ENCODE measurements at regions not wholly inside any gene's neighbourhood (a gene's known extent, or its start where the extent isn't known, plus 50 kb on each side); places are given as distances from the start of the nearest gene placed in this dataset.
"Not testable (repeated sequence)": the region's sequence is repeated elsewhere in the genome, so short reads cannot be mapped to it uniquely, and the experiment has no call there.

DNA sequence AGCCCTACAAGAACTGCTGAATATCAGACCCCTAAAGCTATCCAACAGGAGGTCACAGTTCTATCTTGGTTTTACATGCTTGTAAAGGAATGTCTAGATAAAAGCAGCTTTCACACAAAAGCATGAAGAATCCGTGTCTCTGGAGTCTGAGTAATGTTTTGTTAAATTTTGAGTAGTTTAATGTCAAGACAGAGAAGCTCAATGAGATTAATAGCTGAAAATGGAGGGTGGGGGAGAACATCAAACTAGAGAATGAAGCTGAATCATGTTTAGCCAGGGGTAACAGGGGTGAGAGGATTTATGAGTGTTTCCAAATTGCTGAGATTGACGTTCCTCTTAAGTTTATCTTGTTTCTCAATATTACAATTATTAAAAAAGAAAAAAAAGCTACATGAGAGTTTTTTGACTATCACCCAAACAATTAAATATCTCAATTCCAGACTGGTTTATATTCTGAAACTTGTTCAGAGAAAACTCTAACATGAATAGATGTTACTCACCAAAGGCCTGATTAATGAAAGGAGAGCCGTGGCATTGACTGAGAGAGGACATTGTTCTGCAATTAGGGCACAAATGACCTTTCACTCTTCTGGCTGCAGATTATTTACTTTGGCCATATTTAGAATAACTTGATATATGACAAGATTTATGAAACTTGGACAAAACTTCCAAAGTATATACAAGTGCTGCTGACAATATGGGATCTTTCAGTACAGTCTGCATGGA, 266.4 kb upstream of the ETAA1 start:
- no peaks in the 10 kb centered on the region for H3K9me3 Mint-ChIP-seq
- no peak overlapping the region for H3K4me3 Mint-ChIP-seq
- POLR2A ChIA-PET = no interaction called here
- CTCF ChIA-PET = no interaction called here
- no peak for DNase-seq
- no peaks in the 10 kb centered on the region for H3K4me1 Mint-ChIP-seq
- no peak overlapping the region for H3K27ac Mint-ChIP-seq
- H3K27me3 Mint-ChIP-seq = no peaks in the 10 kb centered on the region
- H3K36me3 Mint-ChIP-seq (ENCODE audit: low read depth) = no peaks in the 10 kb centered on the region

DNA sequence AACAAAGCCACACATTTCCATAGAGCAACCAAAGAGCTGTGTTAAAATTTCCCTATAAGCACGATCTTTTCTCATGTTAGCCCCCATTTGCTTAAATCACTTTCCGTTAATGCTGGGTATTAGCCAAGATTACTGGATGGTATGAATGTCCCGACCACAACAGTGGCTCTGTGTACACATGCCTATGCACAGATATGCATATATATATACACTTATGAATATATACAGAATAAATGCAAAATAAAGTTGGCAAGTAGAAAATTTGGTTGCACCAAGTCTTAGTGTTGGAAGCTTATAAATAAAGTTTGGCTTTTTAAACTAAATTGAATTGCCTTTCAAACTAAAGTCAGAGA, 265.9 kb upstream of the ETAA1 start:
- H3K4me1 Mint-ChIP-seq = no peaks in the 10 kb centered on the region
- no peak overlapping the region for H3K4me3 Mint-ChIP-seq
- ChIA-PET POLR2A (no interaction called here), CTCF (no interaction called here)
- no peak overlapping the region for H3K27ac Mint-ChIP-seq
- no peak for DNase-seq
- no peaks in the 10 kb centered on the region for H3K27me3 Mint-ChIP-seq
- no peaks in the 10 kb centered on the region for H3K36me3 Mint-ChIP-seq (ENCODE audit: low read depth)
- no peaks in the 10 kb centered on the region for H3K9me3 Mint-ChIP-seq

DNA sequence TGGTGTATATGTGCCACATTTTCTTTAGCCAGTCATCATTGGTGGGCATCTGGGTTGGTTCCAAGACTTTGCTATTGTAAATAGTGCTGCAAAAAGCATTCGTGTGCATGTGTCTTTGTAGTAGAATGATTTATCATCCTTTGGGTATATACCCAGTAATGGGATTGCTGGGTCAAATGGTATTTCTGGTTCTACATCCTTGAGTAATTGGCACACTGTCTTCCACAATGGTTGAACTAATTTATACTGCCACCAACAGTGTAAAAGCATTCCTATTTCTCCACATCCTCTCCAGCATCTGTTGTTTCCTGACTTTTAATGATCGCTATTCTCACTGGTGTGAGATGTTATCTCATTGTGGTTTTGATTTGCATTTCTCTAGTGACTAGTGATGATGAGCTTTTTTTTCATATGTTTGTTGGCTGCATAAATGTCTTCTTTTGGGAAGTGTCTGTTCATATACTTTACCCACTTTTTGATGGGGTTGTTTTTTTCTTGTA, 264.6 kb upstream of the ETAA1 start:
- H3K27ac Mint-ChIP-seq; H3K36me3 Mint-ChIP-seq (ENCODE audit: low read depth); CTCF ChIA-PET; H3K27me3 Mint-ChIP-seq; DNase-seq; H3K4me3 Mint-ChIP-seq; H3K9me3 Mint-ChIP-seq; POLR2A ChIA-PET; H3K4me1 Mint-ChIP-seq: not testable (repeated sequence)

DNA sequence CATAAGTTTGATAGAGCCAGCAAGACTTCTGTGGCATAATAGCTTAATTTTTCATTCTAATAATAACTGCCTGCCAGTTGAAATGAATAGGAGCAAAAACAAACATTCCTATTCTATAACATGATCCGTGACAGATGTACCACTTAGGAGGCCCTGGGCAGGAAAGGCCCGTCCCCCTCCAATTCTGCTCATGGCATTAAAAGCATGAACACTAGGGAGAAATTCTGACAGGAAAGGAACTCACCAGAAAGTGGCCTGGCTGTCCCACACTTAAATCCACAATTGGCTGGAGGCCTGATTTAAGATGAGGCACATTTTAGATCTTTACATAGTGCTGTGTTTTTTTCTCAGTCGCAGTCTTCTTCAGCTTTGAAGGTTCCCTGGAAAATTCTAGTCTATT, 261.9 kb upstream of the ETAA1 start:
- no peak for DNase-seq
- Mint-ChIP-seq H3K27me3 (no peaks in the 10 kb centered on the region), H3K9me3 (peaks cover 1% of the 10 kb centered on the region), H3K4me3 (no peak overlapping the region), H3K27ac (no peak overlapping the region), H3K4me1 (no peaks in the 10 kb centered on the region), H3K36me3 (ENCODE audit: low read depth) (no peaks in the 10 kb centered on the region)
- ChIA-PET CTCF (no interaction called here), POLR2A (no interaction called here)

DNA sequence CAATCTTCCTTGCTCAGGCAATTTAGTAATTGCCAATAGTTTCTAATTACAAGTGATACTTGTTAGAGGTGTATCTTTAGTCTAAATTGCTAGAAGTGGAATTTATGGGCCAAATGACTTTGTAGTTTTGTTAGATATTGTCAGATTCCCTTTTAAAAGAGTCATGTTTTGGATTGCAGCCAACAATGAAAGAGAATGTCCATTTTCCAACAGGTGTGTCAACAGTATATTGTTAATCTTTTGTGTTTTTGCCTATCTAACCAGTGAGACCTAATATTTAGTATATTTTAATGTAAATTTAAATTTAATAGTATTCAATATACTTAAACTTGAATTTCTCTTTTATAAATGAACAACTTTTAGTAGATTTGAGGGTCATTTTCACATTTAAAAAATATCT, 259.4 kb upstream of the ETAA1 start:
- H3K27me3 Mint-ChIP-seq = no peaks in the 10 kb centered on the region
- H3K36me3 Mint-ChIP-seq (ENCODE audit: low read depth) = no peaks in the 10 kb centered on the region
- peaks cover 1% of the 10 kb centered on the region for H3K9me3 Mint-ChIP-seq
- no peak overlapping the region for H3K4me3 Mint-ChIP-seq
- ChIA-PET POLR2A (no interaction called here), CTCF (no interaction called here)
- H3K4me1 Mint-ChIP-seq = no peaks in the 10 kb centered on the region
- no peak overlapping the region for H3K27ac Mint-ChIP-seq
- no peak for DNase-seq

DNA sequence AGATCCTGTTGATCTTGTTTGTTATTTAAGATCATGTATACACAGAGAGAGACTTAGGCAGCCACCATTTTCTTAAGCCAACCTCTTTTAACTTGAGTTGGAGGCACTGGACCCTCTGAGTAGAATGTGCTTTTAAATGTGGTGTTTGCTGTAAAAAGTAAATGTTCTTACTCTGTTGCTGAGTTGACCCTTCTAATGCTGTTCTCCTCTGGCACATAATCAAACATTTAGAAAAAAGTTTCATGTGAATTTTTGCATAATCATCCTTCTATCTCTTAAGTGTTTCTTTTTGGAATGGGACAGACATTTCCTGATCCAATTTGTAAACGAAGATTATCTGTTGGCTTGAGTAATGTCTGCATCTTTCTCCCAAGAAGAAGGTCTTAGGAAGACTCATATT, 255.1 kb upstream of the ETAA1 start:
- no peak overlapping the region for H3K27ac Mint-ChIP-seq
- no peaks in the 10 kb centered on the region for H3K27me3 Mint-ChIP-seq
- no peaks in the 10 kb centered on the region for H3K4me1 Mint-ChIP-seq
- ChIA-PET POLR2A (no interaction called here), CTCF (no interaction called here)
- H3K36me3 Mint-ChIP-seq (ENCODE audit: low read depth) = no peaks in the 10 kb centered on the region
- H3K4me3 Mint-ChIP-seq = no peak overlapping the region
- DNase-seq = no peak
- peaks cover 1% of the 10 kb centered on the region for H3K9me3 Mint-ChIP-seq

DNA sequence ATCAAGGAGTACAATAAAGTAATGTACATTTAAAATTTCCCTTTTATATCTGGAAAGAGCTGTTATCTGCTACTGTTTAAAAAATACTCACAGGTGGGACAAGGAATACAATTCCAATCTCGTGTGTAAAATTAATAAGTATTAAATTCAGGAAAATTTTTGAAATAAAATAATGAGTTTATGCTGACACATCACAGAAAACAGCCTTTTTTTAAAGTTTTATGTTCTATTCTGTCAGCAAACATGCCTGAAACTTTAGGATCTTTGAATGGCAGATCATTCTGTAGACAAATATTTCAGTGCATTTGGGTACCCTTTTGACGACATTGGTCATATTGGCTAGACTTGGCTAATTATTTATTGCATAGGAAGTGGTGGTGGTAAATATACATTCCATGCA, 254.4 kb upstream of the ETAA1 start:
- Mint-ChIP-seq H3K9me3 (peaks cover under 1% of the 10 kb centered on the region), H3K4me3 (no peak overlapping the region), H3K4me1 (no peaks in the 10 kb centered on the region), H3K27me3 (no peaks in the 10 kb centered on the region), H3K36me3 (ENCODE audit: low read depth) (no peaks in the 10 kb centered on the region), H3K27ac (no peak overlapping the region)
- ChIA-PET POLR2A (no interaction called here), CTCF (no interaction called here)
- DNase-seq = no peak

DNA sequence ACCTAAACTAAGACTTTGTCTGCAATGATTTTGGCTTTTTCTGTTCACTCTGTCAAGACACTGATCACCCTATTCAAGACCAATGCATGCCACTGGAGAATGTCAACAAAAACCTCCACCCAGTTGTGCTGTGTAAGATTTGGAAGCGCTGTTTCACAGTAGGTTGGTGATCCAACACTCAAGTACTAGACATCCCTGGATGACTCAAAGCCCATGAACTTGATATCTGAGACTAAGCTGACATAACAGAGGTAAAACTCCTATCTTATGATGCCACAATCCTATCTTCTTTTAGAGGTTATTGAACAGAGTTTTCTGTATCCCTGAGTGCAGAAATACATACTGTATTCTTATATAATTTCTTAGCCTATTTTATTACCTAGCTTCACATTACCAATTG, 251.3 kb upstream of the ETAA1 start:
- no peaks in the 10 kb centered on the region for H3K27me3 Mint-ChIP-seq
- H3K36me3 Mint-ChIP-seq (ENCODE audit: low read depth) = no peaks in the 10 kb centered on the region
- DNase-seq = no peak
- no peaks in the 10 kb centered on the region for H3K9me3 Mint-ChIP-seq
- H3K27ac Mint-ChIP-seq = no peak overlapping the region
- H3K4me3 Mint-ChIP-seq = no peak overlapping the region
- ChIA-PET POLR2A (no interaction called here), CTCF (no interaction called here)
- H3K4me1 Mint-ChIP-seq = no peaks in the 10 kb centered on the region

DNA sequence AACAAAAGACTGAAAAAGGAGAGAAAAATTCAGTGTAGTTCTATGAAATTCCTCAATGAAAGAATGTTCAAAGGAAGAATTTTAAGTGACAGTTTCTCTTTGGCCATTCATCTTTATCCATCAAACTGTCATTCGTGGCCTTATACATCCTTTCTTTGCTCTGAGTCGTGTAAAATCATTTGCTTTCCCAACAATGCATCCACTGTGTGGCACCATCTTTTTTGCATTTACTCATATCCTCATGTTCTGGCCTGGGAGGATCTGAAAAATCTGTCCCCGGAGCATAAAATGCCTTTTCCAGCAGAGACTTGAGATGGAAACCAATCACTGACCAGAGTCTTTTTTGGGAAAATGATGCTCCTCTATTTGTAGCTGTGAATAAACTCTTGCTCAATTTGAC, 240.3 kb upstream of the ETAA1 start:
- Mint-ChIP-seq H3K27ac (no peak overlapping the region), H3K4me1 (no peaks in the 10 kb centered on the region), H3K4me3 (no peak overlapping the region), H3K9me3 (peaks cover 2% of the 10 kb centered on the region), H3K27me3 (no peaks in the 10 kb centered on the region), H3K36me3 (ENCODE audit: low read depth) (no peaks in the 10 kb centered on the region)
- POLR2A ChIA-PET = no interaction called here
- CTCF ChIA-PET = no interaction called here
- no peak for DNase-seq

DNA sequence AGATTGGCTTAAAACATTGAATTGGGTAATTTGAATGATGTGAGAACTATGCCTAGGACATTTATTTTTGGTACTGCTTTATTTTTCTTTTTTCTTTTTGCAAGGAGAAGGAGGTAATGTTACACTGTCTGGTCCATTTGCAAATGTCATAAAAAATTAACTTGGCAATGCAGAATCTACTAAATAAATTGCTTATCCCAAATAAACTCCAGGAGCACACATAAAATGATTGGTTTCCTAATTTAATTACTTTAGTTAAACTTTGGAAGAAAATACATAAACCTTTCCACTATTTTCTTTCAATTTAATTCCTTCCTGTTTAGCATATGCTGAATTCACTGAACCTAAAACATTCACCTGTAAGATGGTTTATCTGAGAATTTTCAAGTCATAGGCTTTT, 238.4 kb upstream of the ETAA1 start:
- Mint-ChIP-seq H3K27ac (no peak overlapping the region), H3K4me3 (no peak overlapping the region), H3K27me3 (no peaks in the 10 kb centered on the region), H3K4me1 (no peaks in the 10 kb centered on the region), H3K9me3 (no peaks in the 10 kb centered on the region), H3K36me3 (ENCODE audit: low read depth) (no peaks in the 10 kb centered on the region)
- DNase-seq = no peak
- ChIA-PET POLR2A (no interaction called here), CTCF (no interaction called here)

DNA sequence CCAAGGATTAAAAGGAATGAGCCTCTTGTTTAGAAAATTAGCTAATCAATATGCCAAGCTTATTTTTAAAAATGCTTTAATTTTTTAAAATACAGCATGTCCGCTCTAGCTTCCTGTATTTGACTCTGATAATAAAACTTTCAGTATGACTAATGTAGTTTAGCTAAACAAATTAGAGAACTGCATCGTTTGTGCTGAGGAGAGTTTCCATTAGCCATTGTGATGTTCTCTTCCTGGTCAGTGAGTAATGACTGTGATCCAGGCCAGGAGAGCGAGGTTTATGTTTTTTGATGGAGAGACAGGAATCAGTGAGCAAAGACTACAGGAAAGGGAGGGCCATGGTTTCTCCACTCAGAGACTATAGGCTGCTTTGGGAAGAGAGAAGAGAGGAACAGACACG, 237.2 kb upstream of the ETAA1 start:
- no peaks in the 10 kb centered on the region for H3K4me1 Mint-ChIP-seq

DNA sequence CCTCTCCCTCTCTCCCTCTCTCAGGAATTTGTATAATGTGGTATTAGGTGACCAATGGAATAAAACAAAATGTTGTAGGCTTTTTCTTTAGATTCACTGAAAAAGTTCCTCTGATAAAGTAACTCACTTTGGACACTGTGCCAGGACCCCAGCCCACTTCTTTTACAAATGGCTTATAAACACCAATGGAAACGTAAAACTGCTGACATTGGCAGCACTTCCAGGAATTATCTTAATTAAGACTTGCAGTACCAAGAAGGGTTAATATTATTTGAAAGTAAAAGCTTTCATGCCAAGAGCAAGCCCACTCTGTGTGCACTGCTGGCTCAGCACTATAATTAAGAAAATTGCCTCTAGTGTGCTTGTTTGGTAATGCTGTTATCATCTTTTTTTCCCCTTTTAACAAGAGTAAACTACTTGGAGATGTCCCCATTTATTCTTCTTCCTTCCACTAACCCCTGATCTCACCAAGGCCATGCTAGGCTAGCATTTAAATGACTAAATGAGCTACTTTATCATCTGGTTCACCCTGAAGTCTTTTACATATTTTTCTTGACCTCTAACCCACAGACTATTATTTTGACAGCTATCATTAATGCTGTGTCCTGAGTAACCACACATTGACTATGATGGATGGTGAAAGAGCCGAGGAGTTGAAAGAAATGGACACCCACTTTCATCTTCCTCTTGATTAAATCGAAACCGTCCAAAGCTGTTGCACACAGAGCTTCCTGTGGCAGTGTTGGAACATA, 232.2 kb upstream of the ETAA1 start:
- no peak for DNase-seq
- H3K9me3 Mint-ChIP-seq = peaks cover 2% of the 10 kb centered on the region
- ChIA-PET POLR2A (no interaction called here), CTCF (no interaction called here)
- H3K4me3 Mint-ChIP-seq = no peak overlapping the region
- no peaks in the 10 kb centered on the region for H3K4me1 Mint-ChIP-seq
- H3K27ac Mint-ChIP-seq = no peak overlapping the region
- no peaks in the 10 kb centered on the region for H3K27me3 Mint-ChIP-seq
- H3K36me3 Mint-ChIP-seq (ENCODE audit: low read depth) = no peaks in the 10 kb centered on the region

More for the DNA sequence above, 237.2 kb upstream of the ETAA1 start:
- Mint-ChIP-seq H3K36me3 (ENCODE audit: low read depth) (no peaks in the 10 kb centered on the region), H3K27me3 (no peaks in the 10 kb centered on the region), H3K27ac (no peak overlapping the region), H3K4me3 (no peak overlapping the region), H3K9me3 (no peaks in the 10 kb centered on the region)
- CTCF ChIA-PET = no interaction called here
- POLR2A ChIA-PET = no interaction called here
- no peak for DNase-seq

DNA sequence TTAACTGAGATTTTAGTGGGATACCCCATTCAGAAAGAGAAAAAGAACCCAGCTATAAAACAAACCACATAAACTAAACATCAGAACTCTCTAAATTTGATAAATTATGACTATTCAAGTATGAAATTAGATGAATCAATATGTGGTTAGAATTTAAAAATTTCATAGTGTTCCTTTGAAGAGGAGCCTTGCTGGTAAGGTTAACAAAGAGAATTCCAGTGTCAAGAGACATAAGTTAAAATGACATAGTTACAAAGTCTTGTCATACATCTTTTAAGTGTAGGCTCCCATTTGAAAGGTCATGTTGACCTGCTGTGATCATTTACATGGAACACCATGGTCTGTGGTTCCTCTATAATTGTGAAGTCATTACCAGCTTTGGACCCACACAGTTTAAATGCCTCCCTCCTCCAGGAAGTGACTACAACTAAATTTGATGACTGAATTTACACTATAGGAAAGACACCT, 231.6 kb upstream of the ETAA1 start:
- H3K27me3 Mint-ChIP-seq = no peaks in the 10 kb centered on the region
- POLR2A ChIA-PET = no interaction called here

DNA sequence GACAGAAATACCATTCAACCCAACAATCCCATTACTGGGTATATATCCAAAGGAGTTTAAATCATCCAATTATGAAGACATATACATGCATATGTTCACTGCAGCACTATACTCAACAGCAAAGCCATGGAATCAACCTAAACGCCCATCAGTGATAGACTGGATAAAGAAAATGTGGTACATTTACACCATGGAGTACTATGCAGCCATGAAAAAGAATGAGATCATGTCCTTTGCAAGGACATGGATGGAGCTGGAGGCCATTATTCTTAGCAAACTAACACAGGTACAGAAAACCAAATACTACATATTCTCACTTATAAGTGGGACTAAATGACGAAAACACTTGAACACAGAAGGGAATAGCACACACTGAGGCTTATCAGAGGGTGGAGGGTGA, 230.6 kb upstream of the ETAA1 start:
- POLR2A ChIA-PET = not testable (repeated sequence)

More for the DNA sequence above, 231.6 kb upstream of the ETAA1 start:
- no peaks in the 10 kb centered on the region for H3K4me1 Mint-ChIP-seq
- no peak overlapping the region for H3K27ac Mint-ChIP-seq
- CTCF ChIA-PET = no interaction called here
- no peak for DNase-seq
- no peak overlapping the region for H3K4me3 Mint-ChIP-seq
- H3K9me3 Mint-ChIP-seq = peaks cover 2% of the 10 kb centered on the region
- H3K36me3 Mint-ChIP-seq (ENCODE audit: low read depth) = no peaks in the 10 kb centered on the region

More for the DNA sequence above, 230.6 kb upstream of the ETAA1 start:
- H3K27ac Mint-ChIP-seq; H3K4me1 Mint-ChIP-seq; H3K36me3 Mint-ChIP-seq (ENCODE audit: low read depth); CTCF ChIA-PET; DNase-seq; H3K4me3 Mint-ChIP-seq; H3K9me3 Mint-ChIP-seq; H3K27me3 Mint-ChIP-seq: not testable (repeated sequence)
